ENCODE measurements at regions not wholly inside any gene's neighbourhood (a gene's known extent, or its start where the extent isn't known, plus 50 kb on each side); places are given as distances from the start of the nearest gene placed in this dataset. TPM values are rescaled to one million over a fixed set of nuclear protein-coding genes. Genes with fewer than 3 reads are reported as not detected.

DNA sequence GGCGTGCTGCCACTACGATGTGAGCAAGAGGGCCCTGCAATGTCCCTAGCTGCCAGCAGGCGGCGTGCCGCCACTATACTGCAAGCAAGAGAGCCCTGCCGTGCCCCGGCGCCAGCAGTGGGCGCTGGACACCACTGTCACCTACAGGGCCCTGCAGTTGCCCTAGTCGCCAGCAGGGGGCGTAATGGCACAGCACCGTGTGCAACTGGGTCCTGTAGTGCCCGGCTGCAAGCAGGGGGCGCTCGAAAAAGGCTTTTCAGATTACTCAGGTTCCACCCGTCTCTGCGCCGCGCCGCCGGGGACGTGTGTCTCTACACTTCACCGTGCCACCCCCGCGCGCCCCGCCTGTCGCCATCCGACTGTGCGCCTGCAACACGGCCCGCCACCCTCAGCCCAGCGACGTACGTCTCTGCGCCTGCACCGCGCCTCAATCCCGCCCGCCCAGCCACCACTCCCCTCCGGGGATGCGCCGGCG lies 1356.9 kb downstream of the TMEM121 start (continued):
- TF ChIP-seq SETDB1 (CRISPR knock-in tag; IDR thresholded peaks at IDR 0.05; ENCODE audit: borderline replicate concordance) (peak; percentile 100), MEIS1 (CRISPR knock-in tag; IDR thresholded peaks at IDR 0.05; ENCODE audit: borderline replicate concordance) (no peak), ATF7-NPFF (CRISPR knock-in tag; IDR thresholded peaks at IDR 0.05; ENCODE audit: low read depth) (no peak), CEBPG (CRISPR knock-in tag; IDR thresholded peaks at IDR 0.05) (no peak), POGZ (CRISPR knock-in tag; IDR thresholded peaks at IDR 0.05) (0 out of 2 replicates have a peak, but pooled peaks have one; percentile 28)
- TF ChIP-seq, protein P1, sequence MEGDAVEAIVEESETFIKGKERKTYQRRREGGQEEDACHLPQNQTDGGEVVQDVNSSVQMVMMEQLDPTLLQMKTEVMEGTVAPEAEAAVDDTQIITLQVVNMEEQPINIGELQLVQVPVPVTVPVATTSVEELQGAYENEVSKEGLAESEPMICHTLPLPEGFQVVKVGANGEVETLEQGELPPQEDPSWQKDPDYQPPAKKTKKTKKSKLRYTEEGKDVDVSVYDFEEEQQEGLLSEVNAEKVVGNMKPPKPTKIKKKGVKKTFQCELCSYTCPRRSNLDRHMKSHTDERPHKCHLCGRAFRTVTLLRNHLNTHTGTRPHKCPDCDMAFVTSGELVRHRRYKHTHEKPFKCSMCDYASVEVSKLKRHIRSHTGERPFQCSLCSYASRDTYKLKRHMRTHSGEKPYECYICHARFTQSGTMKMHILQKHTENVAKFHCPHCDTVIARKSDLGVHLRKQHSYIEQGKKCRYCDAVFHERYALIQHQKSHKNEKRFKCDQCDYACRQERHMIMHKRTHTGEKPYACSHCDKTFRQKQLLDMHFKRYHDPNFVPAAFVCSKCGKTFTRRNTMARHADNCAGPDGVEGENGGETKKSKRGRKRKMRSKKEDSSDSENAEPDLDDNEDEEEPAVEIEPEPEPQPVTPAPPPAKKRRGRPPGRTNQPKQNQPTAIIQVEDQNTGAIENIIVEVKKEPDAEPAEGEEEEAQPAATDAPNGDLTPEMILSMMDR (CRISPR knock-in tag; IDR thresholded peaks at IDR 0.05): peak; percentile 76
- TF ChIP-seq, protein P2, sequence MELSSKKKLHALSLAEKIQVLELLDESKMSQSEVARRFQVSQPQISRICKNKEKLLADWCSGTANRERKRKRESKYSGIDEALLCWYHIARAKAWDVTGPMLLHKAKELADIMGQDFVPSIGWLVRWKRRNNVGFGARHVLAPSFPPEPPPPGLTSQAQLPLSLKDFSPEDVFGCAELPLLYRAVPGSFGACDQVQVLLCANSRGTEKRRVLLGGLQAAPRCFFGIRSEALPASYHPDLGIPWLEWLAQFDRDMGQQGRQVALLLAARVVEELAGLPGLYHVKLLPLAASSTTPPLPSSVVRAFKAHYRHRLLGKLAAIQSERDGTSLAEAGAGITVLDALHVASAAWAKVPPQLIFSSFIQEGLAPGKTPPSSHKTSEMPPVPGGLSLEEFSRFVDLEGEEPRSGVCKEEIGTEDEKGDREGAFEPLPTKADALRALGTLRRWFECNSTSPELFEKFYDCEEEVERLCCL (CRISPR knock-in tag; IDR thresholded peaks at IDR 0.05; ENCODE audit: borderline replicate concordance): no peak

Small RNA genes in the stretch of these regions (microRNA-seq; reads per million reads assigned to microRNA genes)
- gene MIR4507 (not detected), gene MIR4537 (not detected), gene MIR4538 (not detected), gene MIR4539 (not detected), gene MIR5195 (not detected), gene MIR8071-1 (not detected), gene MIR8071-2 (not detected)

Small RNA genes in the stretch of these regions (small RNA-seq; reads per million reads assigned to genes)
- gene AC244452.1 (ENCODE audit: insufficient read depth in 2 of 3, insufficient read length in 3 of 3, low read depth in 2 of 3, low replicate concordance in 1 of 3) (0 reads per million in 3 experiments), gene IGHD1-1 (ENCODE audit: insufficient read depth in 2 of 3, insufficient read length in 3 of 3, low read depth in 2 of 3, low replicate concordance in 1 of 3) (0 reads per million in 3 experiments), gene IGHD1-14 (ENCODE audit: insufficient read depth in 2 of 3, insufficient read length in 3 of 3, low read depth in 2 of 3, low replicate concordance in 1 of 3) (0 reads per million in 3 experiments), gene IGHD1-20 (ENCODE audit: insufficient read depth in 2 of 3, insufficient read length in 3 of 3, low read depth in 2 of 3, low replicate concordance in 1 of 3) (0 reads per million in 3 experiments), gene IGHD1-26 (ENCODE audit: insufficient read depth in 2 of 3, insufficient read length in 3 of 3, low read depth in 2 of 3, low replicate concordance in 1 of 3) (0 reads per million in 3 experiments), gene IGHD1-7 (ENCODE audit: insufficient read depth in 2 of 3, insufficient read length in 3 of 3, low read depth in 2 of 3, low replicate concordance in 1 of 3) (0 reads per million in 3 experiments), gene IGHD2-15 (ENCODE audit: insufficient read depth in 2 of 3, insufficient read length in 3 of 3, low read depth in 2 of 3, low replicate concordance in 1 of 3) (0 reads per million in 3 experiments), gene IGHD2-2 (ENCODE audit: insufficient read depth in 2 of 3, insufficient read length in 3 of 3, low read depth in 2 of 3, low replicate concordance in 1 of 3) (0 reads per million in 3 experiments), gene IGHD2-21 (ENCODE audit: insufficient read depth in 2 of 3, insufficient read length in 3 of 3, low read depth in 2 of 3, low replicate concordance in 1 of 3) (0 reads per million in 3 experiments), gene IGHD2-8 (ENCODE audit: insufficient read depth in 2 of 3, insufficient read length in 3 of 3, low read depth in 2 of 3, low replicate concordance in 1 of 3) (0 reads per million in 3 experiments), gene IGHD3-10 (ENCODE audit: insufficient read depth in 2 of 3, insufficient read length in 3 of 3, low read depth in 2 of 3, low replicate concordance in 1 of 3) (0 reads per million in 3 experiments), gene IGHD3-16 (ENCODE audit: insufficient read depth in 2 of 3, insufficient read length in 3 of 3, low read depth in 2 of 3, low replicate concordance in 1 of 3) (0 reads per million in 3 experiments), gene IGHD3-22 (ENCODE audit: insufficient read depth in 2 of 3, insufficient read length in 3 of 3, low read depth in 2 of 3, low replicate concordance in 1 of 3) (0 reads per million in 3 experiments), gene IGHD3-3 (ENCODE audit: insufficient read depth in 2 of 3, insufficient read length in 3 of 3, low read depth in 2 of 3, low replicate concordance in 1 of 3) (0 reads per million in 3 experiments), gene IGHD3-9 (ENCODE audit: insufficient read depth in 2 of 3, insufficient read length in 3 of 3, low read depth in 2 of 3, low replicate concordance in 1 of 3) (0 reads per million in 3 experiments), gene IGHD4-11 (ENCODE audit: insufficient read depth in 2 of 3, insufficient read length in 3 of 3, low read depth in 2 of 3, low replicate concordance in 1 of 3) (0 reads per million in 3 experiments), gene IGHD4-17 (ENCODE audit: insufficient read depth in 2 of 3, insufficient read length in 3 of 3, low read depth in 2 of 3, low replicate concordance in 1 of 3) (0 reads per million in 3 experiments), gene IGHD4-23 (ENCODE audit: insufficient read depth in 2 of 3, insufficient read length in 3 of 3, low read depth in 2 of 3, low replicate concordance in 1 of 3) (0 reads per million in 3 experiments), gene IGHD4-4 (ENCODE audit: insufficient read depth in 2 of 3, insufficient read length in 3 of 3, low read depth in 2 of 3, low replicate concordance in 1 of 3) (0 reads per million in 3 experiments), gene IGHD5-12 (ENCODE audit: insufficient read depth in 2 of 3, insufficient read length in 3 of 3, low read depth in 2 of 3, low replicate concordance in 1 of 3) (0 reads per million in 3 experiments), gene IGHD5-18 (ENCODE audit: insufficient read depth in 2 of 3, insufficient read length in 3 of 3, low read depth in 2 of 3, low replicate concordance in 1 of 3) (0 reads per million in 3 experiments), gene IGHD5-24 (ENCODE audit: insufficient read depth in 2 of 3, insufficient read length in 3 of 3, low read depth in 2 of 3, low replicate concordance in 1 of 3) (0 reads per million in 3 experiments), gene IGHD5-5 (ENCODE audit: insufficient read depth in 2 of 3, insufficient read length in 3 of 3, low read depth in 2 of 3, low replicate concordance in 1 of 3) (0 reads per million in 3 experiments), gene IGHD6-13 (ENCODE audit: insufficient read depth in 2 of 3, insufficient read length in 3 of 3, low read depth in 2 of 3, low replicate concordance in 1 of 3) (0 reads per million in 3 experiments), gene IGHD6-19 (ENCODE audit: insufficient read depth in 2 of 3, insufficient read length in 3 of 3, low read depth in 2 of 3, low replicate concordance in 1 of 3) (0 reads per million in 3 experiments), gene IGHD6-25 (ENCODE audit: insufficient read depth in 2 of 3, insufficient read length in 3 of 3, low read depth in 2 of 3, low replicate concordance in 1 of 3) (0 reads per million in 3 experiments), gene IGHD6-6 (ENCODE audit: insufficient read depth in 2 of 3, insufficient read length in 3 of 3, low read depth in 2 of 3, low replicate concordance in 1 of 3) (0 reads per million in 3 experiments), gene IGHD7-27 (ENCODE audit: insufficient read depth in 2 of 3, insufficient read length in 3 of 3, low read depth in 2 of 3, low replicate concordance in 1 of 3) (0 reads per million in 3 experiments), gene IGHJ1 (ENCODE audit: insufficient read depth in 2 of 3, insufficient read length in 3 of 3, low read depth in 2 of 3, low replicate concordance in 1 of 3) (0 reads per million in 3 experiments), gene IGHJ1P (ENCODE audit: insufficient read depth in 2 of 3, insufficient read length in 3 of 3, low read depth in 2 of 3, low replicate concordance in 1 of 3) (0 reads per million in 3 experiments), gene IGHJ2 (ENCODE audit: insufficient read depth in 2 of 3, insufficient read length in 3 of 3, low read depth in 2 of 3, low replicate concordance in 1 of 3) (0 reads per million in 3 experiments), gene IGHJ2P (ENCODE audit: insufficient read depth in 2 of 3, insufficient read length in 3 of 3, low read depth in 2 of 3, low replicate concordance in 1 of 3) (0 reads per million in 3 experiments), gene IGHJ3 (ENCODE audit: insufficient read depth in 2 of 3, insufficient read length in 3 of 3, low read depth in 2 of 3, low replicate concordance in 1 of 3) (0 reads per million in 3 experiments), gene IGHJ3P (ENCODE audit: insufficient read depth in 2 of 3, insufficient read length in 3 of 3, low read depth in 2 of 3, low replicate concordance in 1 of 3) (0 reads per million in 3 experiments), gene IGHJ4 (ENCODE audit: insufficient read depth in 2 of 3, insufficient read length in 3 of 3, low read depth in 2 of 3, low replicate concordance in 1 of 3) (0 reads per million in 3 experiments), gene IGHJ5 (ENCODE audit: insufficient read depth in 2 of 3, insufficient read length in 3 of 3, low read depth in 2 of 3, low replicate concordance in 1 of 3) (0 reads per million in 3 experiments), gene IGHJ6 (ENCODE audit: insufficient read depth in 2 of 3, insufficient read length in 3 of 3, low read depth in 2 of 3, low replicate concordance in 1 of 3) (0 reads per million in 3 experiments), gene IGHV1-12 (ENCODE audit: insufficient read depth in 2 of 3, insufficient read length in 3 of 3, low read depth in 2 of 3, low replicate concordance in 1 of 3) (0 reads per million in 3 experiments), gene IGHV1-14 (ENCODE audit: insufficient read depth in 2 of 3, insufficient read length in 3 of 3, low read depth in 2 of 3, low replicate concordance in 1 of 3) (0 reads per million in 3 experiments), gene IGHV3-19 (ENCODE audit: insufficient read depth in 2 of 3, insufficient read length in 3 of 3, low read depth in 2 of 3, low replicate concordance in 1 of 3) (0 reads per million in 3 experiments), gene IGHV3-57 (ENCODE audit: insufficient read depth in 2 of 3, insufficient read length in 3 of 3, low read depth in 2 of 3, low replicate concordance in 1 of 3) (0 reads per million in 3 experiments), gene IGHV3-76 (ENCODE audit: insufficient read depth in 2 of 3, insufficient read length in 3 of 3, low read depth in 2 of 3, low replicate concordance in 1 of 3) (0 reads per million in 3 experiments), gene IGHV5-78 (ENCODE audit: insufficient read depth in 2 of 3, insufficient read length in 3 of 3, low read depth in 2 of 3, low replicate concordance in 1 of 3) (0 reads per million in 3 experiments), gene IGHV7-40 (ENCODE audit: insufficient read depth in 2 of 3, insufficient read length in 3 of 3, low read depth in 2 of 3, low replicate concordance in 1 of 3) (0 reads per million in 3 experiments), gene IGHVII-1-1 (ENCODE audit: insufficient read depth in 2 of 3, insufficient read length in 3 of 3, low read depth in 2 of 3, low replicate concordance in 1 of 3) (0 reads per million in 3 experiments), gene IGHVII-15-1 (ENCODE audit: insufficient read depth in 2 of 3, insufficient read length in 3 of 3, low read depth in 2 of 3, low replicate concordance in 1 of 3) (0 reads per million in 3 experiments), gene IGHVII-22-1 (ENCODE audit: insufficient read depth in 2 of 3, insufficient read length in 3 of 3, low read depth in 2 of 3, low replicate concordance in 1 of 3) (0 reads per million in 3 experiments), gene IGHVII-28-1 (ENCODE audit: insufficient read depth in 2 of 3, insufficient read length in 3 of 3, low read depth in 2 of 3, low replicate concordance in 1 of 3) (0 reads per million in 3 experiments), gene IGHVII-33-1 (ENCODE audit: insufficient read depth in 2 of 3, insufficient read length in 3 of 3, low read depth in 2 of 3, low replicate concordance in 1 of 3) (0 reads per million in 3 experiments), gene IGHVII-40-1 (ENCODE audit: insufficient read depth in 2 of 3, insufficient read length in 3 of 3, low read depth in 2 of 3, low replicate concordance in 1 of 3) (0 reads per million in 3 experiments), gene IGHVII-44-2 (ENCODE audit: insufficient read depth in 2 of 3, insufficient read length in 3 of 3, low read depth in 2 of 3, low replicate concordance in 1 of 3) (0 reads per million in 3 experiments), gene IGHVII-46-1 (ENCODE audit: insufficient read depth in 2 of 3, insufficient read length in 3 of 3, low read depth in 2 of 3, low replicate concordance in 1 of 3) (0 reads per million in 3 experiments), gene IGHVII-49-1 (ENCODE audit: insufficient read depth in 2 of 3, insufficient read length in 3 of 3, low read depth in 2 of 3, low replicate concordance in 1 of 3) (0 reads per million in 3 experiments), gene IGHVII-51-2 (ENCODE audit: insufficient read depth in 2 of 3, insufficient read length in 3 of 3, low read depth in 2 of 3, low replicate concordance in 1 of 3) (0 reads per million in 3 experiments), gene IGHVII-53-1 (ENCODE audit: insufficient read depth in 2 of 3, insufficient read length in 3 of 3, low read depth in 2 of 3, low replicate concordance in 1 of 3) (0 reads per million in 3 experiments), gene IGHVII-60-1 (ENCODE audit: insufficient read depth in 2 of 3, insufficient read length in 3 of 3, low read depth in 2 of 3, low replicate concordance in 1 of 3) (0 reads per million in 3 experiments), gene IGHVII-62-1 (ENCODE audit: insufficient read depth in 2 of 3, insufficient read length in 3 of 3, low read depth in 2 of 3, low replicate concordance in 1 of 3) (0 reads per million in 3 experiments), gene IGHVII-67-1 (ENCODE audit: insufficient read depth in 2 of 3, insufficient read length in 3 of 3, low read depth in 2 of 3, low replicate concordance in 1 of 3) (0 reads per million in 3 experiments), gene IGHVII-74-1 (ENCODE audit: insufficient read depth in 2 of 3, insufficient read length in 3 of 3, low read depth in 2 of 3, low replicate concordance in 1 of 3) (0 reads per million in 3 experiments), gene IGHVII-78-1 (ENCODE audit: insufficient read depth in 2 of 3, insufficient read length in 3 of 3, low read depth in 2 of 3, low replicate concordance in 1 of 3) (0 reads per million in 3 experiments), gene IGHVIII-11-1 (ENCODE audit: insufficient read depth in 2 of 3, insufficient read length in 3 of 3, low read depth in 2 of 3, low replicate concordance in 1 of 3) (0 reads per million in 3 experiments), gene IGHVIII-13-1 (ENCODE audit: insufficient read depth in 2 of 3, insufficient read length in 3 of 3, low read depth in 2 of 3, low replicate concordance in 1 of 3) (0 reads per million in 3 experiments), gene IGHVIII-2-1 (ENCODE audit: insufficient read depth in 2 of 3, insufficient read length in 3 of 3, low read depth in 2 of 3, low replicate concordance in 1 of 3) (0 reads per million in 3 experiments), gene IGHVIII-22-2 (ENCODE audit: insufficient read depth in 2 of 3, insufficient read length in 3 of 3, low read depth in 2 of 3, low replicate concordance in 1 of 3) (0 reads per million in 3 experiments), gene IGHVIII-25-1 (ENCODE audit: insufficient read depth in 2 of 3, insufficient read length in 3 of 3, low read depth in 2 of 3, low replicate concordance in 1 of 3) (0 reads per million in 3 experiments), gene IGHVIII-26-1 (ENCODE audit: insufficient read depth in 2 of 3, insufficient read length in 3 of 3, low read depth in 2 of 3, low replicate concordance in 1 of 3) (0 reads per million in 3 experiments), gene IGHVIII-38-1 (ENCODE audit: insufficient read depth in 2 of 3, insufficient read length in 3 of 3, low read depth in 2 of 3, low replicate concordance in 1 of 3) (0 reads per million in 3 experiments), gene IGHVIII-5-1 (ENCODE audit: insufficient read depth in 2 of 3, insufficient read length in 3 of 3, low read depth in 2 of 3, low replicate concordance in 1 of 3) (0 reads per million in 3 experiments), gene IGHVIII-5-2 (ENCODE audit: insufficient read depth in 2 of 3, insufficient read length in 3 of 3, low read depth in 2 of 3, low replicate concordance in 1 of 3) (0 reads per million in 3 experiments), gene IGHVIII-67-2 (ENCODE audit: insufficient read depth in 2 of 3, insufficient read length in 3 of 3, low read depth in 2 of 3, low replicate concordance in 1 of 3) (0 reads per million in 3 experiments), gene IGHVIII-67-3 (ENCODE audit: insufficient read depth in 2 of 3, insufficient read length in 3 of 3, low read depth in 2 of 3, low replicate concordance in 1 of 3) (0 reads per million in 3 experiments), gene IGHVIII-67-4 (ENCODE audit: insufficient read depth in 2 of 3, insufficient read length in 3 of 3, low read depth in 2 of 3, low replicate concordance in 1 of 3) (0 reads per million in 3 experiments), gene IGHVIII-76-1 (ENCODE audit: insufficient read depth in 2 of 3, insufficient read length in 3 of 3, low read depth in 2 of 3, low replicate concordance in 1 of 3) (0 reads per million in 3 experiments), gene IGHVIII-82 (ENCODE audit: insufficient read depth in 2 of 3, insufficient read length in 3 of 3, low read depth in 2 of 3, low replicate concordance in 1 of 3) (0 reads per million in 3 experiments), gene MIR4507 (ENCODE audit: insufficient read depth in 2 of 3, insufficient read length in 3 of 3, low read depth in 2 of 3, low replicate concordance in 1 of 3) (0 reads per million in 3 experiments), gene MIR4537 (ENCODE audit: insufficient read depth in 2 of 3, insufficient read length in 3 of 3, low read depth in 2 of 3, low replicate concordance in 1 of 3) (0 reads per million in 3 experiments), gene MIR4538 (ENCODE audit: insufficient read depth in 2 of 3, insufficient read length in 3 of 3, low read depth in 2 of 3, low replicate concordance in 1 of 3) (0 reads per million in 3 experiments), gene MIR4539 (ENCODE audit: insufficient read depth in 2 of 3, insufficient read length in 3 of 3, low read depth in 2 of 3, low replicate concordance in 1 of 3) (0 reads per million in 3 experiments), gene MIR5195 (ENCODE audit: insufficient read depth in 2 of 3, insufficient read length in 3 of 3, low read depth in 2 of 3, low replicate concordance in 1 of 3) (0 reads per million in 3 experiments), gene MIR8071-1 (ENCODE audit: insufficient read depth in 2 of 3, insufficient read length in 3 of 3, low read depth in 2 of 3, low replicate concordance in 1 of 3) (0 reads per million in 3 experiments), gene MIR8071-2 (ENCODE audit: insufficient read depth in 2 of 3, insufficient read length in 3 of 3, low read depth in 2 of 3, low replicate concordance in 1 of 3) (0 reads per million in 3 experiments), gene RNA5SP389 (ENCODE audit: insufficient read depth in 2 of 3, insufficient read length in 3 of 3, low read depth in 2 of 3, low replicate concordance in 1 of 3) (0 reads per million in 3 experiments)

Measured in HepG2 (cell line).